Dendritic cell treated with granulocyte-macrophage colony-stimulating factor and Interleukin-4, amounts not matched to agents 40 ng/mL and 50 ng/mL, for 4 days (primary cell): ENCODE measurements at regions not wholly inside any gene's neighbourhood (a gene's known extent, or its start where the extent isn't known, plus 50 kb on each side); places are given as distances from the start of the nearest gene placed in this dataset.
"Not testable (repeated sequence)": the region's sequence is repeated elsewhere in the genome, so short reads cannot be mapped to it uniquely, and the experiment has no call there.

Experiments
- H3K27ac Mint-ChIP-seq: one replicate; pipeline ENCODE4 v1.8.0; 2022; ENCODE audit warnings: mild to moderate bottlenecking, mixed read lengths
- H3K27me3 Mint-ChIP-seq: one replicate; pipeline ENCODE4 v1.8.0; 2022; ENCODE audit warnings: mild to moderate bottlenecking, mixed read lengths
- H3K36me3 Mint-ChIP-seq: one replicate; pipeline ENCODE4 v1.8.0; 2022; ENCODE audit warnings: low read depth, mixed read lengths
- H3K4me1 Mint-ChIP-seq: one replicate; pipeline ENCODE4 v1.8.0; 2022; ENCODE audit warnings: low read depth, mixed read lengths
- H3K4me3 Mint-ChIP-seq: one replicate; pipeline ENCODE4 v1.8.0; 2022; ENCODE audit warnings: mild to moderate bottlenecking, moderate library complexity, mixed read lengths
- H3K9me3 Mint-ChIP-seq: one replicate; pipeline ENCODE4 v1.8.0; 2022; ENCODE audit warnings: mixed read lengths
- intact Hi-C: fragments of 100-400 bp; cut with micrococcal nuclease; formaldehyde crosslinking; loops from one replicate; pipeline ENCODE4 v1.15.0; 2022

DNA sequence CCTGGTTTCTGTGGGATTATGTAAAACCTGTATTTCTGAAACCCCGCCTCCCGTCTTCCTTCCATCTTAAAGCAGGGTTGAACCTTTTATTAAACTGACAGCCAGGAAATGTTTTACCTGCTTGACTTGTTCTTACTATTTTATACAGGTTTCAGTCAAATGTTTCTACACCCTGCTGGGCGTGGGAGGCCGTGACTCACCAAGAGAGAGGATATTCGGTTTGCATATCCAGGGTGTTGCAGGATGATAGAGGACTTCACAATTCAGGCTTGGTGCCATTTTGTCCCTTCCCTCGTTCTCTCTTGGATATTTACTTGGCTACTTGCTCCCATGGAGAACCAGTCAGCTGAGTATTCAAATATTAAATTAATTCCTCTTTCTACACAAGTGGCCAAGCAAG, 69.7 kb downstream of the ARF6 start:
- Mint-ChIP-seq H3K36me3 (no peaks in the 10 kb centered on the region), H3K4me3 (no peak overlapping the region), H3K9me3 (no peaks in the 10 kb centered on the region), H3K27me3 (no peaks in the 10 kb centered on the region), H3K4me1 (peaks cover 51% of the 10 kb centered on the region), H3K27ac (no peak overlapping the region)
- intact Hi-C loops = no loop called here

DNA sequence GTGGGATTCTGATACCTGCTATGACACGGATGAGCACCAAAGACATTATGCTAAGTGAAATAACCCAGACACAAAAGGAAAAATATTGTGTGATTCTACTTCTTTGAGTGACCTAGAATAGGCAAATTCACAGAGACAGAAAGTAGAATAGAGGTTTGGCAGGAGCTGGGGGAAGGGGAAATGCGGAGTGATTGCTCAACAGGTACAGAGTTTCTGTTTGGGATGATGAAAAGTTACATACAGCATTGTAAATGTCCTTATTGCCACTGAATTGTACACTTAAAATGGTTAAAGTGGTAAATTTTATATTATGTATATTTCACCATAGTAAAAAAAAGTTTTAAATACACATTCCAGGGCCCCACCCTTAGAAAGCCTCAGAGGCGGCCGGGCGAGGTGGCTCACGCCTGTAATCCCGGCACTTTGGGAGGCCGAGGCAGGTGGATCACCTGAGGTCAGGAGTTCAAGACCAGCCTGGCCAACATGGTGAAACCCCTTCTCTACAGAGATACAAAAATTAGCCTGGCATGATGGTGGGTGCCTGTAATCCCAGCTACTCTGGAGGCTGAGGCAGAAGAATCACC, 72.3 kb downstream of the ARF6 start:
- H3K27me3 Mint-ChIP-seq, H3K36me3 Mint-ChIP-seq, intact Hi-C loops, H3K27ac Mint-ChIP-seq, H3K9me3 Mint-ChIP-seq, H3K4me3 Mint-ChIP-seq: not testable (repeated sequence)
- peaks cover 55% of the 10 kb centered on the region for H3K4me1 Mint-ChIP-seq

DNA sequence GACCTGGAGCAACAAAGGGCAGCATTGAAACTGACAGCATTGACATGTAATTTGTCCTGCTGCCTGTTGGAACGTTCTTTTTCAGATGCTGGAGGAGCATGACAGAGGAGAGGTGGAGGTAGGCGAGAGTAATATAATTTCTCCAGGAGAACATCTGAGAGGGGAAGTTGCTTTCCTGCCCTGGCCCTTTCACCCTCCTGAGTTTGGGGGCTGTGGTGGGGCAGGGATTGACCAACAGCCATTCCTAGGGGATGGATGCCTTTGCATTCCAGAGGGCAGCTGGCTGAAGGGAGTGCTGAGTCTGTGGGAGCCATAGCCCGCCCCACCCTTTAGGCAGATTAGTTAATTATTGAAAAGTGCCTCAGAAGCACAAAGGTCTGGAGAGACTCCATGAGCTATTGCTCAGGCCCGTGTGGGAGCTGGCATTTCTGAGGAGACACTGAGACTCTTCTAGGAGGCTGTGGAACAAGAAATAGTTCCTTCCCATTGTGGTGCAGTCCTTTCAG, 73.5 kb downstream of the ARF6 start:
- H3K4me3 Mint-ChIP-seq = no peak overlapping the region
- no peaks in the 10 kb centered on the region for H3K9me3 Mint-ChIP-seq
- H3K27ac Mint-ChIP-seq = peak overlapping the region; percentile 86
- H3K4me1 Mint-ChIP-seq = peaks cover 56% of the 10 kb centered on the region
- no peaks in the 10 kb centered on the region for H3K36me3 Mint-ChIP-seq
- H3K27me3 Mint-ChIP-seq = no peaks in the 10 kb centered on the region
- intact Hi-C loops = no loop called here

DNA sequence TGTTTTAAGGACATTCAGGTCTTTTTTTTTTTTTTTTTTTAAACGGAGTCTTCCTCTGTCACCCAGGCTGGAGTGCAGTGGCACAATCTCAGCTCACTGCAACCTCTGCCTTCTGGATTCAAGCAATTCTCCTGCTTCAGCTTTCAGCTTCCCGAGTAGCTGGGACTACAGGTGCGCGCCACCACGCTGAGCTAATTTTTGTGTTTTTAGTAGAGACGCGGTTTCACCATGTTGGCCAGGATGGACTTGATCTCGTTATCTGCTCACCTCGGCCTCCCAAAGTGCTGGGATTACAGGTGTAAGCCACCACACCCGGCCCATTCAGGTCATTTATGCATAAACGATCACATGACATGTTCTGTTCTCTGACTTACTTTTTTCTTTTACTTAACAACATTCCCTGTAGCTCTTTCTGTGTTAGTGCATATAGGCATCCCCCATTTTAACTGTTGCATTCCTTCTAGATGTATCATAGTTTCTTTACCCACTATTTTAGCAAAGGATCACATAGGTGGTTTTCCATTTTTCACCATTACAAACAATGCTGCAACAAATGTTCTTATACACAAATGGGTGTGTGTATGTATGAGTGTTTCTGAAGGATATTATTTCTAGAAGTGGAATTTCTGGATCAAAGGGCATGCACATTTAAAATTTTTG, 74.2 kb downstream of the ARF6 start:
- H3K27ac Mint-ChIP-seq = peak overlapping the region; percentile 86
- intact Hi-C loops = no loop called here
- no peaks in the 10 kb centered on the region for H3K9me3 Mint-ChIP-seq
- H3K4me1 Mint-ChIP-seq = peaks cover 64% of the 10 kb centered on the region
- H3K36me3 Mint-ChIP-seq = no peaks in the 10 kb centered on the region
- H3K27me3 Mint-ChIP-seq = no peaks in the 10 kb centered on the region
- no peak overlapping the region for H3K4me3 Mint-ChIP-seq

DNA sequence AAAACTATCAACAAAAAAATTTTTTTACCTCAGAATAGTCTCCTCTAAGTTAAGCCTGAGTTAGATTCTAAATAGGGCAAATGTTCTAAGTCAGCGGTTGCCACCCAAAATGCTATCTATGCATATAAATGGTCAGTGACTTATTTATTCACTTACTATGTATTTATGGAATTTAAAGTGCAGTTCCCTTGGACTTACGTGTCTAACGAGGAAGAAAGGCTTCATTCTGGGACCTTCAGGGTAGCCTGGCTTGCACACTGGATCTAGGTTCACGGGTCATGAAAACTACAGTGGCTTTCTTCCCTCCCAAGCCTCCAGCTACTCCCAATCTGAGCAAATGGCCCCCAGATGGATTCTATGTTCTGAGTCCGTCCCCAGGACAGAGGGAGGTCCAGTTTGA, 77.1 kb downstream of the ARF6 start:
- intact Hi-C loops = loop anchor here (2.0 to 5.0 kb wide), 4 partner anchors 33 to 77 kb away; partner anchors contain the start of gene ARF6
- Mint-ChIP-seq H3K4me3 (no peak overlapping the region), H3K27ac (peak overlapping the region; percentile 96), H3K4me1 (peaks cover 67% of the 10 kb centered on the region), H3K27me3 (no peaks in the 10 kb centered on the region), H3K36me3 (no peaks in the 10 kb centered on the region), H3K9me3 (no peaks in the 10 kb centered on the region)

DNA sequence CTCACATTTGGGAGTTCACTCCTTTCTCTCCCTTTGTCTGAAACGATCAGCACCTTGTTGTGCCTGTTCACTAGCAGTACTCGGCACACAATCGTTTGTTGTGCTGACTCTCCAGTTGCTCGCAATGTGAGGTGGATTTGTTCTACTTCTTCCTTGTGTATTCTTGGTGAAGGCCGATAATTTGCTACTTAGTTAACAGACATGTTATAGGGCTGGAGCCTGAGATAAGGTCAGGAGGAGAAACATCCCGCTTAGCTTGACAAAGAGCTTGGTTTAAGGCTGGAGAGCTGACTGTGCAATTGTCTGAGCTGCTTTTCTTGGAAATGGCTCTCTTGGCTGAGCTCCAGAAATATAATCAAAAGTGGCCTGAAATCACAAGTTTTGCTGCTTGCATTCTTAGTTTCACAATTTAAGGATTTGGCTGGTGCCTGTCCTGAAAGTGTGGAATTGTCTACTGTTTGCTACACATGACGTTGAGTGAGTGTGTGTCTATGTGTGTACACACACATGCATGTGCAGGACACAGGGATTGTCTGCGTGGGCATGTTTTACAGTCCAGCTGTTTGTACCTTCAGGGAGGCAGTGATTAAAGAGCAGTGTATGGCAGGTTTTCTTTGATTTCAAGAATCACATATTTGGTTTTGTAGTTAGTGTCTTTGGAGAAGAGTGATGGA, 77.7 kb downstream of the ARF6 start:
- Mint-ChIP-seq H3K27ac (peak overlapping the region; percentile 96), H3K4me3 (peak overlapping the region; percentile 50), H3K9me3 (no peaks in the 10 kb centered on the region), H3K36me3 (no peaks in the 10 kb centered on the region), H3K4me1 (peaks cover 64% of the 10 kb centered on the region), H3K27me3 (no peaks in the 10 kb centered on the region)
- intact Hi-C loops = loop anchor here (1.0 to 5.0 kb wide), 5 partner anchors 32 to 102 kb away; partner anchors contain the start of gene ARF6

DNA sequence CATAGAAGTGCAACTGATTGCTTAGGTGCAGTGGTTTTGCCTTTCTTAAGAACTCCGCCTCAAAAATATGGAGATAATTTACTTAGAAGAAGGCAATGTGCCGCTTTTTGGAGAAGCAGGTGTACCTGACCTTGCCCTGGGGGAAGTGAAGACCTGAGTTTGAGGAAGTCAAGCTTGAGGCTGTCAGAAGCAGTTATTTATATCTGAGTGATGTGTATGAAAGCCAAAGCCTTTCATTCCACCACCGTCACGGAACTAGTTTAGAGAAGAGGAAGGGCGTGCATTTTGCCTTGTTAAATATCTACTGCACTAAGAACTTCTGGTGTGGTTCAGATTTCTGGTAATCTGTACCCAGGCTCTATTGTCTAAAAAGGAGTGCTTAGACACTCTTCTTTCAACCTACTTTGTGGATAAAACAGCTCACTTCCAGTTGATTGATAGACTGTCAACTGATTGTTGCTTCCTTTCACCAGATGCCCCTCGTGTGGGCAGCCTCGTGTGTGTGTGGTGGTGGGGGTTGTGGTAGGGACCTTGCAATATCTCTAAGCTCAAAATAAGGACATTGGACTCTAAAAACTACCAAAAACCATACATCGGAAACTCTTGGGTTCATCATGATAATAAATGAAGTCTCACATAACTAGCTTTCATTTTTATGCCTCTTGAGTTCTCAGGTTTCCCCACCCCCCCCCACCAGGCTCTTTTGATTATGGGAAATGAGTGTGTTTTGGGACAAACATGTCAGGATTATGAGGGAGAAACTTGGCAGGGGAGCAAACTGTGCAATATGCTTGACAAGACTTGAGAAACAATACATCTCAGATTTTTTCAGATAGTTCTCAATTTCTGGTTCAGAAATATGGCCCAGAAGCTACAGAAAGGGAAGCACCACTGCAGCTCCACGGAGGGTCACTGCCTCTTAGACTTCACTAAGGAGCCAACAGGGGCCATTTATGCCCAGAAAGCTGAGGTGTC, 78.6 kb downstream of the ARF6 start:
- H3K9me3 Mint-ChIP-seq = no peaks in the 10 kb centered on the region

DNA sequence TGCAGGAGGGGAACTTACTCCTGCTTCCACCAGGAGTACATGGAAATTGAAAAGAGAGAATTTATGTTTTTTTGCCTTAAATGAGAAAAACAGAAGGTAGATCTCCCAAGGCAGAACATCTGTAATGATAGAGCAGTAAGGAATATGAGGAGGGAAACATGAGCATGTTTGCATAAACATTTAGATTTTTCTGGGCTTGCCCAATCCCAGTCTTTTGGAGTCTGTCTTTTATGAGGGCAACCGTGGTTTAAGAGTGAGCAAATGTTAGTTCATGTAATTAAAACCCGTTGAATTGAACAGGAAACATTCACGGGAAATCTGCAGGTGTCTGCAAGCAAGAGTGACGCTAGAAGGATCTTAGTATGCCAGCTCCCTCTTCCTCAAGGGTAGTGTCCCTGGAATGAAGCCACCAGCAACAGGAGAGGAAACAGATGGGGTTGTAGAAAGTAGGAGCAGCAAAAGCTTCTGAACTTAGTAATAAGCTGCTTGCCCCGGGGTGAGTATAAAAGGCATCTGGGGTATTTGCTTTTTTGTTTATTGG, 79.3 kb downstream of the ARF6 start:
- Mint-ChIP-seq H3K36me3 (no peaks in the 10 kb centered on the region), H3K9me3 (no peaks in the 10 kb centered on the region), H3K4me1 (peaks cover 64% of the 10 kb centered on the region), H3K27ac (peak overlapping the region; percentile 96), H3K4me3 (peak overlapping the region; percentile 52), H3K27me3 (no peaks in the 10 kb centered on the region)
- intact Hi-C loops = loop anchor here (5.0 kb wide), 1 partner anchor 40 kb away; no protein-coding TSS in a partner anchor

More for the DNA sequence above, 78.6 kb downstream of the ARF6 start:
- no peaks in the 10 kb centered on the region for H3K36me3 Mint-ChIP-seq
- no peaks in the 10 kb centered on the region for H3K27me3 Mint-ChIP-seq
- H3K4me1 Mint-ChIP-seq = peaks cover 64% of the 10 kb centered on the region
- peak overlapping the region; percentile 52 for H3K4me3 Mint-ChIP-seq
- intact Hi-C loops = loop anchor here (1.0 to 5.0 kb wide), 5 partner anchors 31 to 103 kb away; partner anchors contain the start of gene ARF6
- peak overlapping the region; percentile 96 for H3K27ac Mint-ChIP-seq

DNA sequence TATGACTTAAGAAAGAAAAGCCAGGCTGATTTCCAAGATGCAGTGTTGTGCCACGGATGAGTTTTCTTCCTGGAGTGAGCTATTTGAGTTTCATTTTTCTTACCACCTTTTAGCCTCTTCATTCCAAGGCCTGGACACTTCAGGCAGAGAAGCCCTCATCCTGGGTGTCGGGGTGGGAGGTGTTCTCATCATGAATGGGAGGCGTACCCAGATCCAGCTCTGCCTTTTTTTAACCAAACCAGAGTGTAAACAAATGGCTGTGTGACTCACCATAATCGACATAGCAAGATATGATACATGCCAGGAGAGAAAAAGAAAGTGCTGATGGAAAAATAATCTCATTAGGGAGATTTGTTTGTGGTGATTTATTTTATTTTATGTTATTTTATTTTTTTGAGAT, 79.9 kb downstream of the ARF6 start:
- no peaks in the 10 kb centered on the region for H3K9me3 Mint-ChIP-seq
- H3K27ac Mint-ChIP-seq = peak overlapping the region; percentile 96
- no peaks in the 10 kb centered on the region for H3K27me3 Mint-ChIP-seq
- intact Hi-C loops = loop anchor here (5.0 kb wide), 1 partner anchor 41 kb away; no protein-coding TSS in a partner anchor
- H3K4me1 Mint-ChIP-seq = peaks cover 67% of the 10 kb centered on the region
- H3K36me3 Mint-ChIP-seq = no peaks in the 10 kb centered on the region
- H3K4me3 Mint-ChIP-seq = no peak overlapping the region

DNA sequence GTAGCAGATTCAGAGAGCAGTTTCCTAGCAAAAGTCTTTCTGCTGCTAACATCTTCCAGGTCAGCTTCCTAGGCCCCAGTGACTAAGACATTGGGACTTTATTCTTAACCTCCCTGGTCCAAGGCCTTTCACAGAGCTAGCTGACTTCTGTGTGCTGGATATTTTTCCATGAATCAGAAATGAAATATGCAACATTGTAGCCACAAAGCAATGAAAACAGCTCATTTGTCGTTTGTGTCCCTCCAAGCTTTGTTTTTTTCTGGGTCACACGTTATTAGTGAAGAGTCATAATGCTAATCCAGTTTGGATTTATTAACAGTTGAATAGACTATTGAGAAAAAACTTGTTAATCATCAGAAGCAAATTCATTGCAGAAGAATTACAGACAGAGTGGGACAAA, 82.4 kb downstream of the ARF6 start:
- no peaks in the 10 kb centered on the region for H3K27me3 Mint-ChIP-seq
- intact Hi-C loops = no loop called here

DNA sequence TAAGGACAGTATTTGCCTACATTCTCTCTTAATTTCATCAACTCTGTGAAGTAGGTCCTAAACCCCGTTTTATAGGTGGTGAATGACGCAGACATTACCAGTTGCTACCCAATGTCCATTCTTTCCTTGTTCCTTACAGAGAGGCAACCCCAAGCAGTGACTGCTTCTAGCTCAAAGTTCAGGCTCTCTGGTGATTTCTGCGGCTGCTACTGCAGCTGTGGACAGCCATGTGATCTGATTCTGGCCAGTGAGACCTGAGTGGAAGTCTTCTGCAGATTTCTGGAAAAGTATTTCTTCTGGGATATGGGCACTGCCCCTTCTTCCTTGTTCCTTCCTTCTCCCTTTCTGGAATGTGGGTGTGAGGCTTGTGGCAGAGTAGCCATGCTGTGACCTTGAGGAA, 82.9 kb downstream of the ARF6 start:
- Mint-ChIP-seq H3K4me1 (peaks cover 74% of the 10 kb centered on the region), H3K4me3 (no peak overlapping the region)

More for the DNA sequence above, 82.4 kb downstream of the ARF6 start:
- Mint-ChIP-seq H3K4me1 (peaks cover 74% of the 10 kb centered on the region), H3K27ac (peak overlapping the region; percentile 65), H3K9me3 (no peaks in the 10 kb centered on the region), H3K4me3 (no peak overlapping the region), H3K36me3 (no peaks in the 10 kb centered on the region)

DNA sequence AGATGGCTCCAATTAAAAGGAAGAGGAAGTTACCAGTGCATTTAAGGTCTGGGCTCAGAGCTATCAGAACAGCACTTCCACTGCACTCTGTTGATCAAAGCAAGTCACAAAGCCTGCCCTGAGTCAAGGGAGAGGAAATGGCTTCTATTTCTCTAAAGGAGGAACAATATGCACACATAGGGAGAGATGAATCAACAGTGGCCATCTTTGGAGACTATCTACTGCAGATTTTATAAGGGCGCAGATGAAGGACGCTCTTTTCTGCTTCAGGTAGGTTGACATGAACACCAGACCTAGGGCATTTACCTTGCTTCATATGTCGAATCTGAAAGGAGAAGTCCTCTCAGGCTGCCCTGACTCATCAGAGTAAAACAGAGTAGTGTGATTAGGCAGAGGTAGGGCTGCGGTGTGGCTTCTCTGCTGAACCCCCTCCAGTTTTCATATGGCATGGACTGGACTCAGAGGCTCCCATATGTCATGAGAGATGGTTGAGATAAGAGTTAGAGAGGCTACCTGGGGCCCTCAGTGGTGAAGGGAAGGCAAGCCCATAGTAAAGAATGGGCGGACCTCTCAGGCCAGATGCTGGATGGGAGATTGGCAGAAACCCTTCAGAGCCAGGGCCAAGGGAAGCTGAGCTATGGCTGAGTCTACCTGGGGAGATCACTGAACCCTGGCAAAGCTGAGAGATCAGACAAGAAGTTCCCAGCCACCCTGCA, 84.4 kb downstream of the ARF6 start:
- intact Hi-C loops = no loop called here
- peak overlapping the region; percentile 94 for H3K27ac Mint-ChIP-seq
- no peaks in the 10 kb centered on the region for H3K9me3 Mint-ChIP-seq
- H3K4me1 Mint-ChIP-seq = peaks cover 74% of the 10 kb centered on the region
- no peak overlapping the region for H3K4me3 Mint-ChIP-seq
- H3K36me3 Mint-ChIP-seq = no peaks in the 10 kb centered on the region
- H3K27me3 Mint-ChIP-seq = no peaks in the 10 kb centered on the region

More for the DNA sequence above, 82.9 kb downstream of the ARF6 start:
- H3K9me3 Mint-ChIP-seq = no peaks in the 10 kb centered on the region
- peak overlapping the region; percentile 94 for H3K27ac Mint-ChIP-seq
- intact Hi-C loops = no loop called here
- no peaks in the 10 kb centered on the region for H3K36me3 Mint-ChIP-seq
- H3K27me3 Mint-ChIP-seq = no peaks in the 10 kb centered on the region
